Lower leg skin (tissue), 3 donors: ENCODE measurements at regions not wholly inside any gene's neighbourhood (a gene's known extent, or its start where the extent isn't known, plus 50 kb on each side); places are given as distances from the start of the nearest gene placed in this dataset.

Experiments used
- CTCF ChIP-seq, 3 donors: fragments of 450-650 bp; IDR thresholded peaks; one replicate each; pipeline ENCODE4 v1.5.1; 2016; ENCODE audit warnings: antibody characterized with exemption in 3 of 3, mild to moderate bottlenecking in 3 of 3, moderate library complexity in 2 of 3
- POLR2A ChIP-seq, 2 donors: fragments of 450-650 bp; IDR thresholded peaks; one replicate each; pipeline ENCODE4 v1.6.1; 2016 to 2017; ENCODE audit warnings: antibody characterized with exemption in 2 of 2, mild to moderate bottlenecking in 1 of 2, moderate library complexity in 1 of 2

DNA sequence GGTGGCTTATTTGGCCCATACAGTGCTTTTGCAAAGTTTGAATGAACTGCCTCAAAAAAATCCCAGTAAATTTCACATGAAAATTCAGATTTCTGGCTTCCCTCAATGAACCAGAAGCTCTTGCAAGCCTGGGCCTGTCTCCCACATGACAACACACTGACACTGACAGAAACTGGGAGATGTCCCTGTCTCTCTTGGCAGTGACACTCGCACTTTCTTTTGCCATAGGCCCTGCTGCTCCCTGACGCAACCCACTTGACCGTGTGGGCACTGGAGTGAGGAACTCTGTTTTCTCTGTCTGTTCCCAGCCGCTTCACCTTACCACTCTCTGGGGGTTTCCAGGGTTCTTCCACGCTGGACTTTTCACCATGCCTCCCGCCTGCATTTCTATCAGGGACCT lies 524.5 kb downstream of the SHQ1 start:
- no peak for TF ChIP-seq POLR2A (IDR thresholded peaks at IDR 0.05)
- TF ChIP-seq CTCF (IDR thresholded peaks at IDR 0.05) = no peak
